Karpas-422 (cell line): ENCODE measurements at regions not wholly inside any gene's neighbourhood (a gene's known extent, or its start where the extent isn't known, plus 50 kb on each side); places are given as distances from the start of the nearest gene placed in this dataset.

ENCODE experiments used
- DNase-seq: peaks from one replicate; pipeline ENCODE4 v3.0.0-alpha.2; 2015
- H2AFZ ChIP-seq: fragments of 200-600 bp; sonication (generic); 2 replicates; pipeline ENCODE4 v1.6.1; 2014; ENCODE audit warnings: antibody characterized with exemption, low read length, mixed read lengths
- H3K27ac ChIP-seq: fragments of 200-600 bp; sonication (generic); 2 replicates; pipeline ENCODE4 v1.5.1; 2014; ENCODE audit warnings: mild to moderate bottlenecking, low read length, moderate library complexity
- H3K27me3 ChIP-seq: fragments of 200-600 bp; sonication (generic); 2 replicates; pipeline ENCODE4 v1.6.1; 2014; ENCODE audit warnings: low read length, mixed read lengths
- H3K36me3 ChIP-seq: fragments of 200-600 bp; sonication (generic); 2 replicates; pipeline ENCODE4 v1.6.1; 2014; ENCODE audit warnings: low read length, mixed read lengths; ENCODE audit not compliant: insufficient read depth
- H3K4me1 ChIP-seq: fragments of 200-600 bp; sonication (generic); 2 replicates; pipeline ENCODE4 v1.6.1; 2014; ENCODE audit warnings: mild to moderate bottlenecking, low read length, mixed read lengths
- H3K4me2 ChIP-seq: fragments of 200-600 bp; sonication (generic); 2 replicates; pipeline ENCODE4 v1.6.1; 2014; ENCODE audit warnings: low read length, low read depth, mild to moderate bottlenecking; ENCODE audit not compliant: poor library complexity, severe bottlenecking
- H3K4me3 ChIP-seq: fragments of 200-600 bp; sonication (generic); 2 replicates; pipeline ENCODE4 v1.5.1; 2014; ENCODE audit warnings: mild to moderate bottlenecking, antibody characterized with exemption, low read length, mixed read lengths
- H3K79me2 ChIP-seq: fragments of 200-600 bp; sonication (generic); 2 replicates; pipeline ENCODE4 v1.6.1; 2014; ENCODE audit warnings: mild to moderate bottlenecking, low read length, mixed read lengths
- H3K9ac ChIP-seq: fragments of 200-600 bp; sonication (generic); 2 replicates; pipeline ENCODE4 v1.6.0; 2014; ENCODE audit warnings: low read length
- H3K9me2 ChIP-seq: fragments of 200-600 bp; sonication (generic), shearing (Covaris generic); replicated peaks from 2 replicates; pipeline ENCODE4 v1.6.0; 2014; ENCODE audit warnings: mild to moderate bottlenecking, low read length, moderate library complexity; ENCODE audit not compliant: insufficient read depth
- H3K9me3 ChIP-seq: fragments of 300-700, 200-600 bp; sonication (generic); 2 replicates; pipeline ENCODE4 v1.6.1; 2014; ENCODE audit warnings: low read length, mixed read lengths
- H4K20me1 ChIP-seq: fragments of 200-600 bp; sonication (generic); 2 replicates; pipeline ENCODE4 v1.6.1; 2014; ENCODE audit warnings: mild to moderate bottlenecking, antibody characterized with exemption, low read length, low read depth; ENCODE audit not compliant: insufficient read depth

- H2AFZ ChIP-seq, result no peak overlapping the region
- H3K4me2 ChIP-seq, result no peak overlapping the region
- no peaks in the 10 kb centered on the region for H3K36me3 ChIP-seq
- H4K20me1 ChIP-seq, result no peaks in the 10 kb centered on the region
- H3K27me3 ChIP-seq, result no peaks in the 10 kb centered on the region
- no peaks in the 10 kb centered on the region for H3K9me3 ChIP-seq
- H3K27ac ChIP-seq, result no peak overlapping the region
- DNase-seq, result no peak
- H3K79me2 ChIP-seq, result no peaks in the 10 kb centered on the region
- H3K9me2 ChIP-seq, result no peaks in the 10 kb centered on the region
- H3K9ac ChIP-seq, result no peak overlapping the region
- peaks cover 12% of the 10 kb centered on the region for H3K4me1 ChIP-seq
- no peak overlapping the region for H3K4me3 ChIP-seq
Observed at GRCh38 chr7:136058546-136058945, 81.4 kb upstream of the MTPN start.

- Histone ChIP-seq H3K4me1 (peaks cover 12% of the 10 kb centered on the region), H3K27ac (no peak overlapping the region), H3K9ac (no peak overlapping the region), H3K36me3 (no peaks in the 10 kb centered on the region), H3K4me3 (no peak overlapping the region), H3K9me3 (no peaks in the 10 kb centered on the region), H2AFZ (no peak overlapping the region), H3K4me2 (peak overlapping the region; percentile 17), H4K20me1 (no peaks in the 10 kb centered on the region), H3K9me2 (no peaks in the 10 kb centered on the region), H3K27me3 (no peaks in the 10 kb centered on the region), H3K79me2 (no peaks in the 10 kb centered on the region)
- no peak for DNase-seq
Observed at GRCh38 chr7:136057509-136057908, 80.3 kb upstream of the MTPN start.

DNA sequence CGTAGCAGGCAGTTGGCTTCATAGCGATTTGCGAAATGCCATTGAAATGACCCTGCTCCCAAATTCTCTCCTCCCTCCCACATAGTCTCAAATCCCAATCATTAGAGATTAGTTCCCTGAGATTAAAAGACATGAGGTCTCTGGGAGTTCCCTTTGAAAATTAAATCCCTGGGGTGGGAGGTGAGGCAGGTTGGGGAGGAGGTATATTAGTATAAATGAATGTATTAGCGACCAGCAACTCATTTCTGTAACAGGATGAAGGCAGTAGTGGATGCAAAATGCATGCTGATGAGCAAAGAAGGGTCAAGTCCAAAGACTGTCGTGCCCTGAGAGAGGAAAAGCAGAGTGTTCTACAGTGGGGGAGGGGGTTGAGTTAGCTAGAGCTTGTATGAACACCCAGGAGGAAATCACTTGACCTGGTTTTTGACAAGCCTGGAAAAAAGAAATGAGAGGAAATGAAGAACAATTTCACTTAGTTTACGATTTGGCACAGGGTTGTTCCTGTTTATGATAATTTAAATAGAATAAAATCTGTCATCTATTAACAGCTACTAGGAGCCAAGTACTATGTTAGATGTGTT lies 79.6 kb upstream of the MTPN start:
- Histone ChIP-seq H3K9ac (no peak overlapping the region), H3K27me3 (no peaks in the 10 kb centered on the region), H3K9me3 (no peaks in the 10 kb centered on the region), H3K9me2 (no peaks in the 10 kb centered on the region), H3K79me2 (no peaks in the 10 kb centered on the region), H3K4me3 (no peak overlapping the region), H3K36me3 (no peaks in the 10 kb centered on the region), H3K4me1 (peaks cover 12% of the 10 kb centered on the region), H4K20me1 (no peaks in the 10 kb centered on the region), H2AFZ (no peak overlapping the region), H3K4me2 (no peak overlapping the region), H3K27ac (no peak overlapping the region)
- no peak for DNase-seq

DNA sequence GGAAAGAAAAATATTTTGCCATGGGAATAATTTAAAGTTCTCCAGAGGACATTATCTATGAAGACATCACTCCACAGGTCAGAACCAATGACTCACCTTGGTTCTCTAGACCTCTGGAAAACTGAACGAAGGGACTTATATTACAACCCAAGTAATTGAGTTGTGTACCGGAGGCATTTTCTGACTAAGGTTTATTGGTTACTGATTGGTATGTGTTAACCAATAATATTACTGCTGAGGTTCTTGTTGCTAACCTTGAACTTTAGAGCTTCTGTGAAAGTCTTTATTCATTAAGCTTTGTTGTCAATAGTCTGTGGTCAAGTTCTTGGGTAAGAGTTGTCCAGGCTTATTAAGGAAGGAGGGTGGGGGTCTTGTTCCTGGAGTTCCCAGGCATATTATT lies 78.1 kb upstream of the MTPN start:
- Histone ChIP-seq H3K27me3 (no peaks in the 10 kb centered on the region), H3K4me1 (peaks cover 12% of the 10 kb centered on the region), H3K36me3 (no peaks in the 10 kb centered on the region), H2AFZ (no peak overlapping the region), H3K4me2 (no peak overlapping the region), H3K9ac (no peak overlapping the region), H3K9me3 (no peaks in the 10 kb centered on the region), H3K4me3 (no peak overlapping the region), H4K20me1 (no peaks in the 10 kb centered on the region), H3K9me2 (no peaks in the 10 kb centered on the region), H3K27ac (no peak overlapping the region), H3K79me2 (no peaks in the 10 kb centered on the region)
- DNase-seq, result no peak

- Histone ChIP-seq H3K9me3 (no peaks in the 10 kb centered on the region), H3K4me3 (no peak overlapping the region), H3K9me2 (no peaks in the 10 kb centered on the region), H3K27ac (no peak overlapping the region), H4K20me1 (no peaks in the 10 kb centered on the region), H3K36me3 (no peaks in the 10 kb centered on the region), H3K4me2 (no peak overlapping the region), H3K79me2 (no peaks in the 10 kb centered on the region), H3K4me1 (peaks cover 12% of the 10 kb centered on the region), H2AFZ (no peak overlapping the region), H3K27me3 (no peaks in the 10 kb centered on the region), H3K9ac (no peak overlapping the region)
- no peak for DNase-seq
Observed at GRCh38 chr7:136053689-136054485, 76.7 kb upstream of the MTPN start.

DNA sequence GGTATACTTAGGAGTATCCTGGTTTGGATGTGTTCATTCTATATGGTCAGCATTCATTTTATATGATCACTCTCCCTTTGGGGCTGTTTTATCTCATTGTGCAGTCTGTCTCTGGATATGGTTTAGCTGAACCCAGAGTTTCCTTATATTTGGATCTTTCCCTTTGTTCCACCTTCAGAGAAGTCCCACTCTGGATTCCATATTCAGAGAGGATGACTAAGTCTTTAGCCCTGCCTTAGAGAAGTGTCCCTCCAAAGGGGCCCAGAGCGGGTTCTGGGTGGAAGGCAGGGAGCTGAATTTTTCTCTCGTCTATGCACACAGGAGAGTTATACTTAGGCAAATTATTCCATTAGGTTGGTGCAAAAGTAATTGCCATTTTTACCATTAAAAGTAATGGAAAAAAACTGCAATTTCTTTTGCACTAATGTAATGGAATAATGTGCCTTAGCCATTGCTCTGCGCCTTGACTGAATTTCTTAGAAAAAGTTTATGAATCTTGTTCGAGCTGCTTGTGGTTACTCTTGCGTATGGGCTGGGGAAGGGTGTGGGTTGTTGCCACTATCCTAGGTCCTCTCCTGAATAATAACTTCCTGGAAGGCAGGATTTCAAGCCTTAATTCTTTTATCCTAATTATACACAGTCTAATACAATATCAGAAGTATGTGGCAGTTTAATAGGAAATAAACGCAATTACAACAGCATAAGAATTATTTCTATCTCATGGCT lies 74.2 kb upstream of the MTPN start:
- Histone ChIP-seq H3K27me3 (no peaks in the 10 kb centered on the region), H3K36me3 (no peaks in the 10 kb centered on the region), H3K9me3 (no peaks in the 10 kb centered on the region), H3K4me3 (no peak overlapping the region), H3K4me2 (no peak overlapping the region), H3K27ac (no peak overlapping the region), H3K9ac (no peak overlapping the region), H4K20me1 (no peaks in the 10 kb centered on the region), H3K79me2 (no peaks in the 10 kb centered on the region), H3K9me2 (no peaks in the 10 kb centered on the region), H2AFZ (no peak overlapping the region), H3K4me1 (no peaks in the 10 kb centered on the region)
- DNase-seq, result no peak

DNA sequence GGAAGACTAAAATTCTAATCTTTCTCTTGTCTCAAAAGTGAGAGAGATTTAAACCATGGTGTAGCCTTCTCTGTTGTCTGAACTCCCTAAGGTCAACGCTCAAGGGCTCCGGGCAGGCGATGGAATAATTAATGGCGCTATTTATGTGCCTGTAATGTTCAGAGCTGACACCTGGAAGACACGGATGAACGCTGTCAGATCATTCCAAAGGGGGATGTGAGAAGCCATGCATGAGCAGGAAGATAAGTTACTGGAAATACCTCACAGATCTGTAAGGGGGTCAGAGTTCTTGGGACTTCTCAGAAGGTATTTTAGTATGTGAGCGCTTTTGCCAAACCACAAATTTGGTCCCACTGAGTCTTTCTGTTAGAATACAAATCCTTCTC lies 73.3 kb upstream of the MTPN start:
- Histone ChIP-seq H3K36me3 (no peaks in the 10 kb centered on the region), H3K9me3 (no peaks in the 10 kb centered on the region), H3K9me2 (no peaks in the 10 kb centered on the region), H4K20me1 (no peaks in the 10 kb centered on the region), H3K9ac (no peak overlapping the region), H2AFZ (no peak overlapping the region), H3K4me1 (no peaks in the 10 kb centered on the region), H3K27me3 (no peaks in the 10 kb centered on the region), H3K4me3 (no peak overlapping the region), H3K27ac (no peak overlapping the region), H3K79me2 (no peaks in the 10 kb centered on the region), H3K4me2 (no peak overlapping the region)
- DNase-seq, result no peak

DNA sequence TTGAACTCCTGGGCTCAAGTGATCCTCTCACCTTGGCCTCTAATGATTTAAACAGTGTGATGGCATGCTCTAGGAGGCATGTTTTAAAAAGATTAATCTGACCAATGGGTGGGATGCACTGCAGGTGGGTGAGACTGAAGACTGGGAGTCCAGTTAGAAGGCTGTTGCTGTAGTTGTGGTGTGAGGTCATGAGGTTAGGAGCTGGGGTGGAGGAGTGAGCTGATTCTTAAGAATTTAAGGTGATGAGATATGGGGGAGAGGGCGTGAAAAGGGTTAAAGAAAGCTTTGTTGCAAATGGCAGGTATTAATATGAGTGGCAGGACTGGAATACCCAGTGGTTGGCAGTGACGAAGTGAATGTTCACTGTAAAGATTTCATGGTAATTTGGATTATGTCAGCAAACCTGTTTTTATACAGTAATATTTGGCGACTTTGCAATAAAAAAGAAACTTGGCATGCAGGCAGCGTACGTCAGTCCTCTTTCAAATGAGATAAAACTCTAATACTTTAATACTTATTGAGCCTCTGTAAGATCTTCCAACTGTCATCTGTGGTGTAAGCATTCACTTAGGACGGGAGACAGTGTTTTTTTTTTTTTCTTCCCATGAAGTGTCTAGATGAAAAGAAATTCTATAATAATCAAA lies 72.8 kb upstream of the MTPN start:
- Histone ChIP-seq H3K9me3 (no peaks in the 10 kb centered on the region), H2AFZ (no peak overlapping the region), H3K4me2 (no peak overlapping the region), H3K9ac (no peak overlapping the region), H3K4me1 (no peaks in the 10 kb centered on the region), H3K36me3 (no peaks in the 10 kb centered on the region), H3K9me2 (no peaks in the 10 kb centered on the region), H3K79me2 (no peaks in the 10 kb centered on the region), H3K27ac (no peak overlapping the region), H3K4me3 (no peak overlapping the region), H4K20me1 (no peaks in the 10 kb centered on the region), H3K27me3 (no peaks in the 10 kb centered on the region)
- no peak for DNase-seq
